ENCODE measurements at regions not wholly inside any gene's neighbourhood (a gene's known extent, or its start where the extent isn't known, plus 50 kb on each side); places are given as distances from the start of the nearest gene placed in this dataset.
"Not testable (repeated sequence)": the region's sequence is repeated elsewhere in the genome, so short reads cannot be mapped to it uniquely, and the experiment has no call there.

GRCh38 chr10:27388761-27389399, 115.2 kb upstream of the RAB18 start:
- no peak for DNase-seq
- H3K36me3 ChIP-seq, result no peaks in the 10 kb centered on the region
- H3K4me3 ChIP-seq (ENCODE audit: low read depth, low read length), result no peak overlapping the region
- no peak for TF ChIP-seq CTCF (IDR thresholded peaks at IDR 0.05; ENCODE audit: low read depth, low read length)
- H3K27me3 ChIP-seq, result no peaks in the 10 kb centered on the region
- H3K9me3 ChIP-seq, result no peaks in the 10 kb centered on the region
- H3K4me1 ChIP-seq, result no peaks in the 10 kb centered on the region

GRCh38 chr10:27383595-27384542, 120.2 kb upstream of the RAB18 start:
- Histone ChIP-seq H3K4me3 (ENCODE audit: low read depth, low read length) (no peak overlapping the region), H3K4me1 (no peaks in the 10 kb centered on the region), H3K36me3 (no peaks in the 10 kb centered on the region), H3K27me3 (no peaks in the 10 kb centered on the region; the same call in 1 of the 2 replicates), H3K9me3 (no peaks in the 10 kb centered on the region)
- no peak for DNase-seq
- TF ChIP-seq CTCF (IDR thresholded peaks at IDR 0.05; ENCODE audit: low read depth, low read length), result no peak

GRCh38 chr10:27382176-27382575, 121.9 kb upstream of the RAB18 start:
- H3K4me1 ChIP-seq, result no peaks in the 10 kb centered on the region
- H3K4me3 ChIP-seq (ENCODE audit: low read depth, low read length), result no peak overlapping the region
- no peak for DNase-seq
- no peak for TF ChIP-seq CTCF (IDR thresholded peaks at IDR 0.05; ENCODE audit: low read depth, low read length)
- H3K9me3 ChIP-seq, result no peaks in the 10 kb centered on the region
- no peaks in the 10 kb centered on the region; the same call in 1 of the 2 replicates for H3K27me3 ChIP-seq
- H3K36me3 ChIP-seq, result no peaks in the 10 kb centered on the region

- no peak overlapping the region for H3K4me3 ChIP-seq (ENCODE audit: low read depth, low read length)
Measured at GRCh38 chr10:27380929-27381358, 123.2 kb upstream of the RAB18 start.

GRCh38 chr10:27379041-27379440, 125.1 kb upstream of the RAB18 start:
- not testable (repeated sequence) for H3K27me3 ChIP-seq; H3K9me3 ChIP-seq; H3K4me1 ChIP-seq; DNase-seq; H3K36me3 ChIP-seq; H3K4me3 ChIP-seq (ENCODE audit: low read depth, low read length)

More at GRCh38 chr10:27380929-27381358, 123.2 kb upstream of the RAB18 start:
- DNase-seq, result no peak
- Histone ChIP-seq H3K27me3 (peaks cover under 1% of the 10 kb centered on the region), H3K9me3 (no peaks in the 10 kb centered on the region), H3K36me3 (no peaks in the 10 kb centered on the region), H3K4me1 (no peaks in the 10 kb centered on the region)
- no peak for TF ChIP-seq CTCF (IDR thresholded peaks at IDR 0.05; ENCODE audit: low read depth, low read length)

GRCh38 chr10:27373566-27374160, 130.4 kb upstream of the RAB18 start:
- no peaks in the 10 kb centered on the region for H3K36me3 ChIP-seq
- no peak for DNase-seq
- H3K4me1 ChIP-seq, result no peaks in the 10 kb centered on the region
- no peak for TF ChIP-seq CTCF (IDR thresholded peaks at IDR 0.05; ENCODE audit: low read depth, low read length)
- peaks cover 13% of the 10 kb centered on the region for H3K27me3 ChIP-seq
- no peak overlapping the region for H3K4me3 ChIP-seq (ENCODE audit: low read depth, low read length)
- H3K9me3 ChIP-seq, result no peaks in the 10 kb centered on the region
